Heart left ventricle (tissue), 13 donors: ENCODE measurements at regions not wholly inside any gene's neighbourhood (a gene's known extent, or its start where the extent isn't known, plus 50 kb on each side); places are given as distances from the start of the nearest gene placed in this dataset.

Experiments
- POLR2A ChIP-seq, 2 donors: fragments of 450-650 bp; IDR thresholded peaks; one replicate each; pipeline ENCODE4 v1.6.1; 2017; ENCODE audit warnings: antibody characterized with exemption in 2 of 2, mild to moderate bottlenecking in 2 of 2, moderate library complexity in 2 of 2
- TF ChIP-seq, protein P1 (sequence below), 12 donors: fragments of 200-600 bp; sonication (generic) in 4 of 12; IDR thresholded peaks; one replicate each; pipeline versions ENCODE4 v1.5.0 to v1.8.0; 2018 to 2022; ENCODE audit warnings: antibody characterized with exemption in 12 of 12, mild to moderate bottlenecking in 5 of 12
- donor health status: ischemic (EF 13 %, LVEDD 7.1; RV severe dilation, severe dysfunction).
- donor health status: DM: no; HTN: yes; CAD: no.
- donor health status: DM: no; HTN: no; CAD: no.
- donor health status: ischemic (EF 25% LVEDD 6.9; RV normal size, moderate dysfunction).
- donor health status: ischemic (EF 25% LVEDD 5.7; RV mildly dilated, moderate dysfunction).
- donor health status: ischemic (EF 35%, LVEDD 5.7; RV mildly dilated, moderate dysfunction).
- donor health status: nonischemic (EF 11% LVEDD 7.7; RV severe dilation, severe dysfunction).
- donor health status: DM: yes; HTN: yes; CAD: no.
- donor health status: PGD.
- donor health status: ischemic (EF 29% LVEDD 5.4; RV normal size, mild dysfunction).
- donor health status: nonischemic (EF 23%, LVEDD 6.1; RV moderate dilation, normal function).

DNA sequence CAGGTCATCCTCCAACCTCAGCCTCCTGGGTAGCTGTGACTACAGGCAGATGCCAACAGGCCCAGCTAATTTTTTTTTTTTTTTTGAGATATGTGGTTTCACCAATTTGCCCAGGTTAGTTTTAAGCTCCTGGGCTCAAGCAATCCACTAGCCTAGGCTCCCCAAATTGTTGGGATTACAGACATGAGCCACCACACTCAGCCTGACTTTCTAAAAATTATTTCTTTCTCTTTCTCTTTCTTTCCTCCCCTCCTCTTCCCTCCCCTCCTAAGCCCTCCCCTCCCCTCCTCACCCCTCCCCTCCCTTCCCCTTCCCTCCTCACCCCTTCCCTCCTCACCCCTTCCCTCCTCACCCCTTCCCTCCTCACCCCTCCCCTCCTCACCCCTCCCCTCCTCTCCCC, 127.3 kb downstream of the BTBD3 start:
- TF ChIP-seq POLR2A (IDR thresholded peaks at IDR 0.05) = no peak
- TF ChIP-seq, protein P1, sequence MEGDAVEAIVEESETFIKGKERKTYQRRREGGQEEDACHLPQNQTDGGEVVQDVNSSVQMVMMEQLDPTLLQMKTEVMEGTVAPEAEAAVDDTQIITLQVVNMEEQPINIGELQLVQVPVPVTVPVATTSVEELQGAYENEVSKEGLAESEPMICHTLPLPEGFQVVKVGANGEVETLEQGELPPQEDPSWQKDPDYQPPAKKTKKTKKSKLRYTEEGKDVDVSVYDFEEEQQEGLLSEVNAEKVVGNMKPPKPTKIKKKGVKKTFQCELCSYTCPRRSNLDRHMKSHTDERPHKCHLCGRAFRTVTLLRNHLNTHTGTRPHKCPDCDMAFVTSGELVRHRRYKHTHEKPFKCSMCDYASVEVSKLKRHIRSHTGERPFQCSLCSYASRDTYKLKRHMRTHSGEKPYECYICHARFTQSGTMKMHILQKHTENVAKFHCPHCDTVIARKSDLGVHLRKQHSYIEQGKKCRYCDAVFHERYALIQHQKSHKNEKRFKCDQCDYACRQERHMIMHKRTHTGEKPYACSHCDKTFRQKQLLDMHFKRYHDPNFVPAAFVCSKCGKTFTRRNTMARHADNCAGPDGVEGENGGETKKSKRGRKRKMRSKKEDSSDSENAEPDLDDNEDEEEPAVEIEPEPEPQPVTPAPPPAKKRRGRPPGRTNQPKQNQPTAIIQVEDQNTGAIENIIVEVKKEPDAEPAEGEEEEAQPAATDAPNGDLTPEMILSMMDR (IDR thresholded peaks at IDR 0.05) = no peak
